Progenitor cell of endocrine pancreas (in vitro differentiated cells): ENCODE measurements at regions not wholly inside any gene's neighbourhood (a gene's known extent, or its start where the extent isn't known, plus 50 kb on each side); places are given as distances from the start of the nearest gene placed in this dataset.

Source experiments
- DNase-seq: peaks from one replicate; pipeline ENCODE4 v3.0.0; 2021; ENCODE audit warnings: low spot score; ENCODE audit not compliant: unreplicated experiment
- H3K27ac Mint-ChIP-seq: 2 replicates; pipeline ENCODE4 v1.8.0; 2021; ENCODE audit warnings: mild to moderate bottlenecking, moderate library complexity, mixed read lengths
- H3K27me3 Mint-ChIP-seq: 2 replicates; pipeline ENCODE4 v1.8.0; 2021; ENCODE audit warnings: mixed read lengths
- H3K36me3 Mint-ChIP-seq: 2 replicates; pipeline ENCODE4 v1.8.0; 2022; ENCODE audit warnings: mixed read lengths; ENCODE audit not compliant: insufficient read depth
- H3K4me1 Mint-ChIP-seq: 2 replicates; pipeline ENCODE4 v1.8.0; 2021; ENCODE audit warnings: low read depth, mixed read lengths
- H3K4me3 Mint-ChIP-seq: 2 replicates; pipeline ENCODE4 v1.8.0; 2021; ENCODE audit warnings: low read depth, mild to moderate bottlenecking, moderate library complexity, mixed read lengths
- H3K9me3 Mint-ChIP-seq: 2 replicates; pipeline ENCODE4 v1.8.0; 2021; ENCODE audit warnings: low read depth, mixed read lengths
- CTCF ChIP-seq: fragments of 200-600 bp; sonication (generic); IDR thresholded peaks from one replicate; pipeline ENCODE4 v1.5.0; 2021; ENCODE audit warnings: antibody characterized with exemption, mild to moderate bottlenecking; ENCODE audit not compliant: unreplicated experiment

GRCh38 chrX:15929194-15929593 is 74.6 kb upstream of the AP1S2 start:
- Mint-ChIP-seq H3K27ac (peak overlapping the region; percentile 26), H3K27me3 (peaks cover 17% of the 10 kb centered on the region), H3K4me3 (no peak overlapping the region), H3K36me3 (no peaks in the 10 kb centered on the region), H3K4me1 (peaks cover 30% of the 10 kb centered on the region), H3K9me3 (peaks cover 4% of the 10 kb centered on the region)
- no peak for DNase-seq
- no peak for TF ChIP-seq CTCF

GRCh38 chrX:15926622-15927021 is 72.0 kb upstream of the AP1S2 start:
- H3K9me3 Mint-ChIP-seq, result peaks cover 4% of the 10 kb centered on the region
- peak overlapping the region; percentile 43 for H3K27ac Mint-ChIP-seq
- H3K4me3 Mint-ChIP-seq, result no peak overlapping the region
- peaks cover 32% of the 10 kb centered on the region for H3K4me1 Mint-ChIP-seq
- TF ChIP-seq CTCF, result no peak
- no peaks in the 10 kb centered on the region for H3K36me3 Mint-ChIP-seq
- no peak for DNase-seq
- H3K27me3 Mint-ChIP-seq, result peaks cover 14% of the 10 kb centered on the region

GRCh38 chrX:15918003-15918402 is 63.4 kb upstream of the AP1S2 start:
- no peaks in the 10 kb centered on the region for H3K36me3 Mint-ChIP-seq
- no peak for TF ChIP-seq CTCF
- no peak overlapping the region for H3K4me3 Mint-ChIP-seq
- H3K9me3 Mint-ChIP-seq, result peaks cover 8% of the 10 kb centered on the region
- H3K27me3 Mint-ChIP-seq, result no peaks in the 10 kb centered on the region
- H3K27ac Mint-ChIP-seq, result no peak overlapping the region
- no peak for DNase-seq
- H3K4me1 Mint-ChIP-seq, result peaks cover 2% of the 10 kb centered on the region

GRCh38 chrX:15916704-15917084 is 62.1 kb upstream of the AP1S2 start:
- Mint-ChIP-seq H3K36me3 (no peaks in the 10 kb centered on the region), H3K4me3 (no peak overlapping the region), H3K27ac (no peak overlapping the region), H3K27me3 (no peaks in the 10 kb centered on the region), H3K4me1 (no peaks in the 10 kb centered on the region), H3K9me3 (peaks cover 8% of the 10 kb centered on the region)
- no peak for DNase-seq
- TF ChIP-seq CTCF, result no peak

- no peak overlapping the region for H3K4me3 Mint-ChIP-seq
- peaks cover 8% of the 10 kb centered on the region for H3K9me3 Mint-ChIP-seq
- TF ChIP-seq CTCF, result no peak
- no peak overlapping the region for H3K27ac Mint-ChIP-seq
- no peaks in the 10 kb centered on the region for H3K27me3 Mint-ChIP-seq
- no peak for DNase-seq
- H3K4me1 Mint-ChIP-seq, result no peaks in the 10 kb centered on the region
- H3K36me3 Mint-ChIP-seq, result no peaks in the 10 kb centered on the region
These were observed 61.5 kb upstream of the AP1S2 start for GRCh38 chrX:15915959-15916703.
